ENCODE measurements at regions not wholly inside any gene's neighbourhood (a gene's known extent, or its start where the extent isn't known, plus 50 kb on each side); places are given as distances from the start of the nearest gene placed in this dataset.

DNA sequence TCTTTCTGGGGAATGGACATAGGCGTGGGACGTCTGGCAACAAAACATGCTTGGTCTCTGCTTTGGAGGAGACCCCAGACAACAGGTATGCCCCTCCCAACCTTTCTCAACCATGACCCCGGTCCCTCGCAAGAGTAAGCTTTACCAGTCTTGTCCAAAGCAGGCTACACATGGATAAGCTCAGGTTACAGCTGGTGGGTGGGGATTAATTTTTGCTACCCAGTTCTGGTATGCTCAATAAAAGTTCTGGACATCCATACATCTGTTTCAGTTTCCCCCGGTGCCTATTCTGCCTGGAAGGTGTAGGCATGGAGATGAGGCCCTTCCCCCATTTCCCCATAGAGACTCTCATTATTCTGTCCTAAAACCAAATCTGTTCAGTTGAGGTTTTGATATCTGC, 54.5 kb upstream of the NOCT start:
- TF ChIP-seq CREB1 (IDR thresholded peaks at IDR 0.05; ENCODE audit: low read depth) (no peak), YY1 (IDR thresholded peaks at IDR 0.05; ENCODE audit: low read depth) (no peak), EP300 (IDR thresholded peaks at IDR 0.05; ENCODE audit: borderline replicate concordance) (no peak), TEAD4 (IDR thresholded peaks at IDR 0.05) (no peak), EGR1 (IDR thresholded peaks at IDR 0.05) (no peak)
- TF ChIP-seq, protein P1, sequence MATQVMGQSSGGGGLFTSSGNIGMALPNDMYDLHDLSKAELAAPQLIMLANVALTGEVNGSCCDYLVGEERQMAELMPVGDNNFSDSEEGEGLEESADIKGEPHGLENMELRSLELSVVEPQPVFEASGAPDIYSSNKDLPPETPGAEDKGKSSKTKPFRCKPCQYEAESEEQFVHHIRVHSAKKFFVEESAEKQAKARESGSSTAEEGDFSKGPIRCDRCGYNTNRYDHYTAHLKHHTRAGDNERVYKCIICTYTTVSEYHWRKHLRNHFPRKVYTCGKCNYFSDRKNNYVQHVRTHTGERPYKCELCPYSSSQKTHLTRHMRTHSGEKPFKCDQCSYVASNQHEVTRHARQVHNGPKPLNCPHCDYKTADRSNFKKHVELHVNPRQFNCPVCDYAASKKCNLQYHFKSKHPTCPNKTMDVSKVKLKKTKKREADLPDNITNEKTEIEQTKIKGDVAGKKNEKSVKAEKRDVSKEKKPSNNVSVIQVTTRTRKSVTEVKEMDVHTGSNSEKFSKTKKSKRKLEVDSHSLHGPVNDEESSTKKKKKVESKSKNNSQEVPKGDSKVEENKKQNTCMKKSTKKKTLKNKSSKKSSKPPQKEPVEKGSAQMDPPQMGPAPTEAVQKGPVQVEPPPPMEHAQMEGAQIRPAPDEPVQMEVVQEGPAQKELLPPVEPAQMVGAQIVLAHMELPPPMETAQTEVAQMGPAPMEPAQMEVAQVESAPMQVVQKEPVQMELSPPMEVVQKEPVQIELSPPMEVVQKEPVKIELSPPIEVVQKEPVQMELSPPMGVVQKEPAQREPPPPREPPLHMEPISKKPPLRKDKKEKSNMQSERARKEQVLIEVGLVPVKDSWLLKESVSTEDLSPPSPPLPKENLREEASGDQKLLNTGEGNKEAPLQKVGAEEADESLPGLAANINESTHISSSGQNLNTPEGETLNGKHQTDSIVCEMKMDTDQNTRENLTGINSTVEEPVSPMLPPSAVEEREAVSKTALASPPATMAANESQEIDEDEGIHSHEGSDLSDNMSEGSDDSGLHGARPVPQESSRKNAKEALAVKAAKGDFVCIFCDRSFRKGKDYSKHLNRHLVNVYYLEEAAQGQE (IDR thresholded peaks at IDR 0.05; ENCODE audit: low read depth) = no peak

Data from Ishikawa (cell line).